ENCODE measurements at regions not wholly inside any gene's neighbourhood (a gene's known extent, or its start where the extent isn't known, plus 50 kb on each side); places are given as distances from the start of the nearest gene placed in this dataset.

- H3K9ac ChIP-seq (ENCODE audit: low read length), result no peak overlapping the region
- H3K9me3 ChIP-seq (ENCODE audit: control insufficient read depth in 1 of 2, insufficient read depth in 1 of 2, low read depth in 1 of 2, low read length in 2 of 2), result no peaks in the 10 kb centered on the region
- DNase-seq (ENCODE audit: low read depth, low spot score) (no peak), ATAC-seq (no peak)
- H3K36me3 ChIP-seq (ENCODE audit: control insufficient read depth in 1 of 2, insufficient read depth in 2 of 2, low read length in 2 of 2), result no peaks in the 10 kb centered on the region
- H3K9me2 ChIP-seq (ENCODE audit: insufficient read depth), result no peaks in the 10 kb centered on the region
- no peak overlapping the region for H3K27ac ChIP-seq (ENCODE audit: low read depth, low read length)
- POLR2A ChIA-PET, result no interaction called here
- no peak for TF ChIP-seq SRF (IDR thresholded peaks at IDR 0.05; ENCODE audit: low read depth)
- no peak for TF ChIP-seq ZBTB33 (IDR thresholded peaks at IDR 0.05; ENCODE audit: extremely low read depth, insufficient replicate concordance, low read length)
- no peak for TF ChIP-seq EZH2phosphoT487 (IDR thresholded peaks at IDR 0.05; ENCODE audit: borderline replicate concordance)
- TF ChIP-seq MAX (IDR thresholded peaks at IDR 0.05), result no peak
- no peak for TF ChIP-seq CEBPB (IDR thresholded peaks at IDR 0.05; ENCODE audit: low read depth)
- no peak for TF ChIP-seq ZNF274 (IDR thresholded peaks at IDR 0.05; ENCODE audit: low read depth, low read length)
- TF ChIP-seq ZFX (IDR thresholded peaks at IDR 0.05), result no peak
- no peak for TF ChIP-seq REST (IDR thresholded peaks at IDR 0.05; ENCODE audit: low read depth)
- no peak for TF ChIP-seq RAD21 (IDR thresholded peaks at IDR 0.05; ENCODE audit: low read depth)
- no peak for TF ChIP-seq CBX3 (IDR thresholded peaks at IDR 0.05; ENCODE audit: low read depth)
- TF ChIP-seq POLR2A (IDR thresholded peaks at IDR 0.05; ENCODE audit: borderline replicate concordance, extremely low read depth, insufficient read depth, insufficient read length), result no peak
- no peak for TF ChIP-seq CTCF (IDR thresholded peaks at IDR 0.05 in 2 of 3, conservative IDR thresholded peaks at IDR 0.05 in 1 of 3; ENCODE audit: borderline replicate concordance in 1 of 3, insufficient read depth in 1 of 3, low read depth in 2 of 3, low read length in 2 of 3)
- no peak for TF ChIP-seq TCF7L2 (IDR thresholded peaks at IDR 0.05; ENCODE audit: borderline replicate concordance, extremely low read depth, insufficient read depth, insufficient read length)
- TF ChIP-seq FOSL1 (IDR thresholded peaks at IDR 0.05; ENCODE audit: low read depth), result no peak
- no peak for TF ChIP-seq YY1 (IDR thresholded peaks at IDR 0.05; ENCODE audit: extremely low read depth, insufficient replicate concordance, low read depth, low read length)
- no peak for TF ChIP-seq EGR1 (IDR thresholded peaks at IDR 0.05; ENCODE audit: low read depth)
- TF ChIP-seq ATF3 (IDR thresholded peaks at IDR 0.05), result no peak
- CTCF ChIA-PET, result no interaction called here
- H3K4me2 ChIP-seq (ENCODE audit: low read length), result no peak overlapping the region
- no peaks in the 10 kb centered on the region for H4K20me1 ChIP-seq (ENCODE audit: insufficient read depth)
- H3K4me1 ChIP-seq (ENCODE audit: control insufficient read depth in 1 of 2, insufficient read depth in 2 of 2, low read length in 2 of 2), result peaks cover 0 to 6% of the 10 kb centered on the region in 2 experiments; a peak in 1 of 4 replicates
- RAD21 ChIA-PET (ENCODE audit: low non-redundant PET in 1 of 2, low total read pairs in 2 of 2, uncharacterized antibody in 2 of 2, unreplicated experiment in 2 of 2), result no interaction called here
- H3K79me2 ChIP-seq (ENCODE audit: insufficient read depth, low read length), result no peaks in the 10 kb centered on the region
- no TSS peak for BruUV-seq (replicated peaks)
- intact Hi-C loops (cut with micrococcal nuclease), result no loop called here
- no peak overlapping the region for H3K4me3 ChIP-seq (replicated peaks in 1 of 2; ENCODE audit: low read depth in 1 of 2, low read length in 2 of 2)
- H2AFZ ChIP-seq (ENCODE audit: low read depth, low read length, poor library complexity, severe bottlenecking), result no peak overlapping the region
- no peaks in the 10 kb centered on the region for H3K27me3 ChIP-seq (ENCODE audit: insufficient read depth, low read length)
These were observed 523.2 kb upstream of the JARID2 start for GRCh38 chr6:14722704-14723103.

All from HCT116 (cell line).